HepG2 (cell line): ENCODE measurements at regions not wholly inside any gene's neighbourhood (a gene's known extent, or its start where the extent isn't known, plus 50 kb on each side); places are given as distances from the start of the nearest gene placed in this dataset.

Experiments
- CERS6 ChIP-seq: sonication (generic); formaldehyde crosslinking; IDR thresholded peaks from 2 replicates; pipeline ENCODE4 v1.5.0; 2020; ENCODE audit warnings: missing genetic modification reagents
- CTCF ChIP-seq: sonication (generic); formaldehyde crosslinking; IDR thresholded peaks from 2 replicates; pipeline ENCODE4 v1.5.0; 2020; ENCODE audit warnings: mild to moderate bottlenecking, missing genetic modification reagents, moderate library complexity
- FOXO4 ChIP-seq: sonication (generic); formaldehyde crosslinking; conservative IDR thresholded peaks from 2 replicates; pipeline ENCODE4 v1.8.1; 2023; ENCODE audit warnings: missing genetic modification reagents
- GABPA ChIP-seq, 2 experiments: IDR thresholded peaks; 2 replicates each; pipeline ENCODE4 v1.6.1; 2011 to 2016; ENCODE audit warnings: low read depth in 2 of 2, low read length in 1 of 2, missing biosample characterization in 1 of 2, missing genetic modification characterization in 1 of 2
- IKZF4 ChIP-seq: sonication (generic); formaldehyde crosslinking; IDR thresholded peaks from 2 replicates; pipeline ENCODE4 v1.5.1; 2020; ENCODE audit warnings: borderline replicate concordance, mild to moderate bottlenecking, low read depth, missing genetic modification reagents; ENCODE audit errors: not compliant biosample characterization
- LBX2 ChIP-seq: sonication (generic); formaldehyde crosslinking; IDR thresholded peaks from 2 replicates; pipeline ENCODE4 v1.5.0; 2020; ENCODE audit warnings: missing genetic modification reagents, mild to moderate bottlenecking, borderline replicate concordance
- POLR2AphosphoS5 ChIP-seq: IDR thresholded peaks from 2 replicates; pipeline ENCODE4 v1.6.1; 2012; ENCODE audit warnings: low read depth, low read length
- SMARCC2 ChIP-seq: fragments of 450-650 bp; IDR thresholded peaks from 2 replicates; pipeline ENCODE4 v1.6.1; 2017; ENCODE audit warnings: antibody characterized with exemption, mild to moderate bottlenecking
- ZNF484 ChIP-seq: sonication (generic); formaldehyde crosslinking; IDR thresholded peaks from 2 replicates; pipeline ENCODE4 v1.5.1; 2020; ENCODE audit warnings: mild to moderate bottlenecking, low read depth, missing genetic modification reagents, borderline replicate concordance

- TF ChIP-seq SMARCC2 (no peak), GABPA (IDR thresholded peaks at IDR 0.05; ENCODE audit: low read depth, low read length) (no peak), GABPA (CRISPR knock-in tag; IDR thresholded peaks at IDR 0.05; ENCODE audit: low read depth) (no peak), POLR2AphosphoS5 (no peak), FOXO4 (CRISPR knock-in tag) (no peak), CTCF (no peak), LBX2 (CRISPR knock-in tag) (no peak), IKZF4 (no peak), ZNF484 (no peak), CERS6 (no peak)
Observed at GRCh38 chr15:93553167-93553935, 464.3 kb upstream of the RGMA start.
